AML-193 (cell line): ENCODE measurements at regions not wholly inside any gene's neighbourhood (a gene's known extent, or its start where the extent isn't known, plus 50 kb on each side); places are given as distances from the start of the nearest gene placed in this dataset.

ENCODE experiments used
- DNase-seq, 2 experiments: peaks; one replicate each; lab custom pipeline; 2025; lab: John Stamatoyannopoulos, UW

DNA sequence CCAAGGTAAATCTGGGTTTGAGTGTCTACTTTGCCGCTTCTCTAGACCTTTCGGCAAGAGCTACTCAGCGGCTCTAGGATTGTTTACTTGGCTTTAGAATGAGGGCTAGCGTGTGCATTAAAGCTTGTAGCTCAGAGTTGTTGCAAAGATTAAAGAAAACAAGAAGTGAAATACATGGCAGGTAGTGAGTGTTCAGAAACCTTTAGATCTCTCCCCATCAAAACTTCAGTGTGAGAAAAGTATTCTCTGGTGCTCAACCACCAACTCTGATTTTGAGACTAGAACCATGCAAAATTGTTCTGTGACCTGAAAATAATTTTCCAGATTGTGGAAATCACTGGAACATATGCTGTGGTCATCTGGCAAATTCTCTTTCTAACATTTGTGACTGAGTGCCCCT lies 512.0 kb downstream of the CMPK2 start:
- no peak for DNase-seq

DNA sequence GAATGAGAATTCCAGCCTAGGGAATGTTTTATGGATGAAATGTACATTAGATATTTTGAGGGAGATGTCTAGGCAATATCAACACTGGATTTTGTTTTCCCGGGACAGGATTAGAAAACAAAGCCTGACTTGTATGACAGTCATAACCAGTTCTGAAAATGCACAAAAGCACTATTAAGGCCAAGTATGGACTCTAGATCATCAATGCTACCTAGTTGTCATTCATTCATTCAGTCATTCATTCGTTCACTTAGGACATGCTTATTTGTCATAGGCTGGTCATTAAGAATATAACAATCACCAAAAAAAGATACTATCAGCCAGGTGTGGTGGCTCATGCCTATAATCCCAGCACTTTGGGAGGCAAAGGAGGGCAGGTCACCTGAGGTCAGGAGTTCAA lies 511.2 kb downstream of the CMPK2 start:
- DNase-seq, result no peak

DNA sequence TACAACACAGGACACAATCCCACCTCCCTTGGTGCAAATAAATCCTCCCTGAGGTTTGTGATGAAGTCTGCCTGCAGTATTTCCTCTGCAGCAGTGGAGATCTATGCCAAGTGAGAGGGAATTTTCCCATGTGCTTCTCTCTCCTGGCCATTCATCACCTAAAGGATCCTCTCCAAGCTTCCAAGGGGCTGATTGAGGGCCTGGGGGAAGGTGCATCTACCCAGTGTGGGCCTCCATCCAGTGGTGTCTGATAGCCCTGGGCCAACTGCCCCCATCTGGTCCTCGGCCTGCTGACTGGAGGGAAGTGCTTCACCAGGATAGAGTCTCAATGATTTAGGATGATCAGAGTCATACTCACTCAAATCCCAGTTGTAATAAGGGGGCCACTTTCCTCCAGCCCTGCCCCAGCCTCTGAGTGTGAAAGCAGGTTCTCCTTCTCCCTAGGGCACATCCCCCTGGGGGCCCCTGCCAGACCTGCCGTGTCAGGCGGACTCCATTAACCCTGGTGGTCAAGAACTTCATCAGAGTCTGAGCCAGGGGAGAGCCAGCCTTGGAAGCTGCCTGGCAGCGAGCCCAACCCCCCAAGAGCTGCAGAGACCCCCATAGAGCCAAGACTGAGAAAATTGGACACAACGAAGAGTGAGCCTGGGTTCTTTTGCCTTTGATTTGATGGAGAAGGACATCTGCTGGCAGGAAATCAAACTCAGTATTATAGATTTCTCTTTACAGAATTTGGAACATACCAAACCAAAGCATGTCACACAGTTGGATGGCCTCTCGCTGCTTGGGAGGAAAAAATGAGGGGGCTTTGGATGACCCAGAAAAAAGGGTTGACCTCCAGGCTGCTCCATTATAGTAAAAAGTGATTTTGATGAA lies 509.6 kb downstream of the CMPK2 start:
- no peak for DNase-seq

DNA sequence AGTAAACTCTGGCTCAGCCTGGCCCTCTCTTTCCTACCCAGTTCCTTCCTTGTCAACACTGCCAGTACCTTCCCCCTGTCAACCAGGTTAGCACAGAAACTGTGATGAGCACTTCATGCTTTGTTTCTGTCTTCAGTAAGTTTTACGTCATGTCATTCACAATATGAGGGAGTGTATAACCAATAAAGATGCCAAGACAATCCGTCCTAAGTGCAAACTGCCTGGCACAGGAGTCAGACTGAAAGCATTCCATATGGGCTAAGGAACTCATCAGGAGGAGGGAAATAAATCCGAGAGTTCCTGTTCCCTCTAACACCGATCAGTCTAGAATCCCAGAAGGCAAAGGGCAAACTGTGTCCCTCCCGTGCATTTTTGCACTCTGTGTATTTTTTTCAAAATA lies 507.2 kb downstream of the CMPK2 start:
- DNase-seq, result no peak

DNA sequence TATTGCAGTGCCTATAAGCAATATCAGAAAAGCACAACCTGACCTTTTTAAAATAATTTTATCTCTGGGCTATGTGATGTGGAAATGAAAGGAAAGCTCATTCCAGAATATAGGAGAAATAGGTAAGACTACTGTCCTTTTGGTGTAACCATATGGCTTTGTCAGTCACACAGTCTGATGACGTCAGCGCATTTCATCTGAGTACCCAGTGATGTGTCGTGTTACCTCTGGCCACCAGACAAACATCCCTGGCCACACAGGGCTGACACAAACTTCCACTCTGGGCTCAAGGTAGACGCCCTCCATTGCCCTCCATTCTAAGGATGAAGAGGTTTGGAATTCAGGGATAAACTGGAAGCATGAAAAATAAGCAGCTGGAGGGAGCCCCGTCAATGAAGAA lies 506.7 kb downstream of the CMPK2 start:
- DNase-seq, result no peak

DNA sequence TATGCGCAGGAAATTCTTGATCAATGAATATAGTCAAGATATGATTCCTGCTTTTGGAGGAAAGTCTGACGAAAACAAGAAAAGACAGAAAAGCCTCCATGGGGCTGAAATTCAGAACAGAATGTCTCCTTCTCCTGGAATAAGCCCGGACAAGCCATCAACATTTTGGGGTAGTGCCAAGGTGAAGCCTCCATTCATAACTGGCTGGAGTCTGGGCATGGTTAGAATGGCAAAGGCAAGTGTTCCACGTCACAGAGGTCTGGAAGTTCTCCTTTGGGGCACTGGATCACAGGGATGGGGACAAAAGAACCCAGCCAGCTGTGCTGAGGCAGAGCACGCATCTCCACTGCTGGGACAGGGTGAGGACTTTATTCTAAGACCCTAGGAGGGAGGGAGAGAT lies 505.7 kb downstream of the CMPK2 start:
- DNase-seq, result no peak

DNA sequence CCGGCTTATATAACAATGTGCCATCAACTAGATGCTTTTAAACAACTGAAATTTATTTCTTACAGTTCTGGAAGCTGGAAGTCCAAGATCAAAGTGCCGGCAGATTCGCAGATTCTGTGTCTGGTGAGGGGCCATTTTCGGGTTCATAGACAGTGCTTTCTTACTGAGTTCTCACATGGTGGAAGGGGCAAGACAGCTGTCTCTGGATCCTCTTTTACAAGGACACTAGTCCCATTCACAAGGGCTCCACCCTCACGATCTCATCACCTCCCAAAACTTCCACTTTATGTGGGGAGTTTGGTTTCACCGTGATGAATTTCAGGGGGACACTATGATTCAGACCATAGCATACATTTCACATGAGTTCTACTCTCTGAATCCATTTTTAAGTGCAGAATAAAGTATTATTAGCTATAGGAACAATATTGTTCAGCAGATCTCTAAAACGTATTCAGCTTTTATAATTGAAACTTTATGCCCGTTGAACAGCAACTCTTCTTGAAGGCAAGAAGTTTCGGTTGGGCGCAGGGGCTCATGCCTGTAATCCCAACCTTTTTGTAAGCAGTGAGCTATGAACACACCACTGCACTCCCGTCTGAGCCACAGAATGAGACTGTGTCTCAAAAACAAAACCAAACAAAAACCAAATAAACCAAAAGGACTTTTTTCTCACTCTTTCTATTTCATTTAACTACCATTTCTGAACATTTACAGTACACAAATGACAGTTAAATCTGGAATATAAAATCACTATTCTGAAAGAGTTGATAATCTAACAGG lies 502.8 kb downstream of the CMPK2 start:
- no peak for DNase-seq

DNA sequence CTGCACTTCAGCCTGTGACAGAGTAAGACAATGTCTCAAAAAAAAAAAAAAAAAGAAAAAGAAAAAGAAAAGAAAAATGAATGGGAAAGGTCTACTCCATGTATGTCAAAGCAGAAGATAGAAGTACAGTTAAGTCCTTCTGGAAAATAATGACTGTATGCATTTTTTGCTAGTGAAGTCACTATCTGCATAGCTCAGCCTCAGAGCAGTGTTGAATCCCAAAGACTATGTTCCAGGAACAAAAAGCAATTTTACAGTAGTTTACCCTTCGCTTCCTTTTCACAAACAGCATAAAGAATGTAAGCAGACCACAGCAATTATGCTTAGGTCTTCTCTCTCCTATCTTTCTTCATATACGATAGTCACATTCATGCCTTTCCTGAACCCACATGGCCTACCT lies 497.4 kb downstream of the CMPK2 start:
- DNase-seq, result no peak

DNA sequence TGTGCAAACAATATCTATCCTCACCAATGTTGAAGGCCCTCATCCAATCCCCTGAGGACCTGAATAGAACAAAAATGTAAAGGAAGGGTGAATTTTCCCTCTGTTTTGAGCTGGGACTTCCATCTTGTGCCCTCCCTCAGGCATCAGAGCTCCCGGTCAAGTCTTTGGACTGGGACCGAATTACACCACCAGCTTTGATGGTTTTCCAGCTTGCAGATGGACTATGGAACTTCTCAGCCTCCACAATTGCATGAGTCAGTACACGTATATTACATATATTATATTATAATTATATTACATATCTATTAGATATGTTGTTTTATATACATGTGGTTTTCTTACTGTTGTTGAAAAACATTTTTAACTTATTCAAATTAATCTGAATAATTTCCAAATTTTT lies 496.4 kb downstream of the CMPK2 start:
- DNase-seq, result no peak

DNA sequence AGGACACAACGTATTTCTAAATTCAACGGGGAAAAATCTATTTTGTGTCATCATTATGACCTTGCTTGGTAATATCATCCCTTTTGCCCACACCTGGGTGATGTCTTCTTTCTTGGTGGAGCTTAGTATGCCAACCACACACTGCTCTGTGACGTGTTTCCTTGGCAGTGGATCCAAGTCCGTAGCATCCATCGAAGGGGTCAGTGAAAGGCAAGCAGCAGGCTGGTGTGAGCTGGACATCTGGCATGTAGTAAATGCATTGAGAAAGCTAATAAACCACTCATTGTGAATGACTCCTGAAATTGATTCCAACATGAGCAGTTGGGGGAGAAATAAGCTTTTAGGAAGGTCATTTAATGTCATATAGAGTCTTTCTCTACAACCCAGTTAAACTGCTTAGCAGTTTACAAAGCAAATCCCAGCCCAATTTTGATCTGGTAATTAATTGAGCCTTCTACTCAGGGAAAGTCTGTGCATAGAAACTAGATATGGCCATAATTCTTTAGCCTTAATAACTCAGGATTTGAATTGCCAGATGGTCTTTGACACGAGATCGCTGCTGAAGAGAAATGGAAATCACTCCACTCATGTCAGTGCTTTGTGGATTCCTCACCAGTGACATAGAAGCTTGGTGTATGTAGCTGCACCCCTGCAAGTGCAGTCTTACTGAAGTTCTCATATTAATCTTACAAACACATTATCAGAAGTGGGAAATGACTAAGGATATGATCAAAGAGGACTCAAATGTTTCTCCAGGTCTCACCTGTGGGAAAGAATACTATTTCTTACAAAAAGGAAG lies 494.8 kb downstream of the CMPK2 start:
- no peak for DNase-seq

DNA sequence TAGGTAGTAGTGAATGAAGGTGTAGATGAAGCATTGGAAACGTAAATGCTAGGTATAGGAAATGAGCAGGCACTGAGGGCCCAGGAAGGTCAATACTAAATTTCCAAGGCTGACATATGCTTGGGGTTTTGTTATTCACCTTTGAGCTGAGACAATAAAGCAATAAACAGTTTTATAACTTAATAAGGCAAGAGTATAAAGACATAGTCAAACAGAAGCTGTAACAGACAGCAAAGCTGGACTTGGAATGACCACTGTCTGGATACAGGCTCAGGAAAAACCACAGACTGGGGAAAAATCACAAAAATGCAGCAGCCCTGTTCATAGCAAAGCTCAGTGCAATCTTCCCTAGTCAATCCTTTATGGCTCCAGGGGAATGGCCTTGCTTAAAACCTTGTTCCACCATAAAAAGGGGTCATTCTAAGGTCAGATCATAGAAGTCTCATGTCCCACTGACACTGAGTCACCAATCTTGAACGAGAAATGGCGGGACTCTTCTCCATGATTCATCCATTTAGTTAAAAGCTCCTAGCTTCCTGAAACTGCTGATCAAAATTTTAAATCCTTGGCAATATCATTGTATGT lies 493.3 kb downstream of the CMPK2 start:
- DNase-seq, result no peak

DNA sequence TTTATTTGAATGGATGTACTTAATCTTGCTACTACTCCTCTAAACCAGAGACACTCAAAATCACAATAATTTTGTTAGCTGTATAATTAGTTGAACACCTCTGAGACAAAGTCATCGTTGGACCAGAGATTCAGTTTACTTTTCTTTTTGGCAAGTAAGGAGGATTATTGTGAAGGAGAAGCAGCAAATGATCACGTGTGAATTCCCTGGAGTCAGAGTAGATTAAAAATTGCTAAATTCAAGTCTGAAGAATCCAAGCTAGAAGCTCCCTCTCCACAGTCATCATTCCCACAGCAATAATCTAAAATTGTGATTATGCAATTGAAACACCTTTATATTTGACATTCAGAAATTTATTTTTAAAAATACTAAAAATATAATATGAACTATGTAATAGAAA lies 484.4 kb downstream of the CMPK2 start:
- DNase-seq, result no peak

DNA sequence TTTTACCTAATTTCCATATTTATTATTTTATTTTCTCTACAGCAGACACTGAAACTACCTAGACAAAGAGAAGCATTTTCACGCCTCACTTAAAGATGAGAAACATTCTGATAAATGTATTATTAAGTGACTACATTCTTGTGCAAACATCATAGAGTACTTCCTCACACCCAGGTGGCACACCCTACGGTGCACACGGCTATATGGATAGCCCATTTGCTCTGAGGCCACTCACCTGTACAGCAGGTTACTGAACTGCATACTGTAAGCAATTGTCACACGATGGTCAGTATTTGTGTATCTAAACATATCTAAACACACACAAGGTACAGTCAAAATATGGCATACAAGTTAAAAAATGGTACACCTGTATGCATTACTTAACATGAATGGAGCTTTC lies 481.4 kb downstream of the CMPK2 start:
- DNase-seq, result no peak

DNA sequence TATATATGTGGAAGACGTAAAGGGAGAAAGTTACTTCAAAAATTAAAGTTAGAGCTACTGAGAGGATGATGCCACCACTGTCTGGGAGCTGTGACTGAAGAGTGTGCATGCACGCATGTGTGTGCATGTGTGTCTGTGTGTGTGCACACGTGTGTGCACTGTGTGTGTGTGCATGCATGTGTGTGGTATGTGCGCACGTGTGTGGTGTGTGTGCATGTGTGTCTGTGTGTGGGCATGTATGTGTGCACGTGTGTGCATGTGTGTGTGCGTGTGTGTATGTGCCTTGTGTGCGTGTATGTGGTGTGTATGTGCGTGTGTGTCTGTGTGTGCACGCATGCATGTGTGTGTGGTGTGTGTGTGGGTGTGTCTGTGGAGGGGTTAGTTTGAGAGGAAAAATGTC lies 473.4 kb downstream of the CMPK2 start:
- no peak for DNase-seq

DNA sequence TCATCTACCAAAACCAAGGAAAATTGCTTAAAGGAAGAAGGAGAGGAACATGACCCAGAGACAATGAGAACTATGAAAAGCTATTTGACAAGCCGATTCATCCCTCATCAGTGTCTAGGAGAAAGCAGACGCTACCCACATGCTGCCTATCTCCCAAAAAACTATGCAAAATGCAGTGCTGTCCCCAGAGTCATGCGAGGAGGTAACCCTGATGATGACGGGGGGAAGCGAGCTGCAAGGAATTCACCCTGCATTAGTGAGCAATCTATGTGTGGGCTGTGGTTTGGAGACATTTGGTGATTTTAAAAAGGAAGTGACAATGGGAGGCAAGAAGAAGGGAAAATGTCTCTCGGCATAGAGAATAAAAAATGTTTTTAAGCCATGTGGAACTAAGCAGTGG lies 472.7 kb downstream of the CMPK2 start:
- no peak for DNase-seq

DNA sequence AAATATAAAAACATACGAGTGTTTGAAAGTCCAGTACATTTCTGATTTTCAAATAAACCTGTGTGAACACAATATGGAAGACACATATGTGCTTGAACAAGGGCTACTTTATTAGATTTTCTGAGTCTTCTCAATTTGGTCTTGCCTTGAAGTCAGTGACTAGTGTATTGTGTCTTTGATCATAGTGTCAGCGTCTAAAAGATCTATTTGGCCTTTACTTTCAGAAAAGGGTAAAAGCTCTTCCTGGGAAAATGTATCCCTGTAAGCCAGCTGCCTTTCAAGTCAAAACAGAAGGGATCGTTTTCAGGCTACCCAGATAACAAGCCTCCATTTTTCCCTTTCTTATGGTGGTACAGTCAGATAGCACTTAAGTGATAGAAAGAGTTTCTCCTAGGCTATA lies 471.9 kb downstream of the CMPK2 start:
- no peak for DNase-seq

DNA sequence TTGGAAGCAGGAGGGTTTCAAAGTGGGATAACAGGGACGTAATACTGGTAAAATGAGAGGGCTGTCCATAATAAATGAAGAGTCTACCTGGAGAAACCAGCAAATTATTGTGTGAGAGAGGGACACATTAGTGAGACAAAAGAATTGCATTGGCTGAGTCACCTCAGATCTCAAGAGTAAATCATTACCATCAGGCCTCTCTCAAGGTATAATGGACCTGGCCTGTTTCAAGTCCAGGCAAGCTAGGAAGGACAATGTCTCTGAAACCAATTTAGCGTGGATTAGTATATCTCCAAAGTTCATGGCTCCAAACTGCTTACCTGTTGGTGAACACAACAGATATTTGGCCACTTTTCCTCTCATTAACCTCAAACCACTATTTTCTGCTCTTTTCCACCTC lies 471.4 kb downstream of the CMPK2 start:
- no peak for DNase-seq

DNA sequence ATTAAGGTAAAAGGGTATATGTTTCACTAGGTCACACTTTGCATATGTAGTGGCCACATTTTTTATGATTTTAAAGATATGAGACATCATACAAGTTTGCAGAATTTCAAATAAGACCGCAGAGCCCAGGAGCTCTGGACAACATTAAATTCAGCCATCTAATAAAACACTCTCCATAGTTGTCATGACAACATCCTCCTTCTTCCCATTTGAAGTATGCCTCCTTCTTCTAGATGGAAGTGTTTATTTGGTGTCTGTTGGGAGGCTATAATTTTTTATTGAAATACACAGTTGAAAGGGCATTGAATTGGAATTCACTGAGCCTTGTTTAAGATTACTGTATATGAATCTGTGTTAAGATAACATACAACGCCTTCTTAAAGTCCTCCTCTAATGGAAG lies 467.3 kb downstream of the CMPK2 start:
- no peak for DNase-seq

DNA sequence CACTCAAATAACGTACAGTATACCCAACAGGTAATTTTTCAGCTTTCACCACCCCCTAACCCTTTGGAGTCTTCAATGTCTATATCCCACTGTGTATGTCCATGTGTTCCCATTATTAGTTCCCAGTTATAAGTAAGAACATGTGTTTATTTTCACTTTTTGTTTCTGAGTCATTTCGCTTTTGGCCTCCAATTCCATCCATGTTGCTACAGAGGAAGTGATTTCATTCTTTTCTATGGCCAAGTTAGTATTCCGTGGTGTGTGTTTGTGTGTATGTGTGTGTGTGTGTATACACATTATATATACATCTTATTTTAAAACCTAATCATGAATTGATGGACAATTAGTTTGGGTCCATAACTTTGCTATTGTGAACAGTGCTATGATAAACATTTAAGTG lies 464.4 kb downstream of the CMPK2 start:
- DNase-seq, result no peak

DNA sequence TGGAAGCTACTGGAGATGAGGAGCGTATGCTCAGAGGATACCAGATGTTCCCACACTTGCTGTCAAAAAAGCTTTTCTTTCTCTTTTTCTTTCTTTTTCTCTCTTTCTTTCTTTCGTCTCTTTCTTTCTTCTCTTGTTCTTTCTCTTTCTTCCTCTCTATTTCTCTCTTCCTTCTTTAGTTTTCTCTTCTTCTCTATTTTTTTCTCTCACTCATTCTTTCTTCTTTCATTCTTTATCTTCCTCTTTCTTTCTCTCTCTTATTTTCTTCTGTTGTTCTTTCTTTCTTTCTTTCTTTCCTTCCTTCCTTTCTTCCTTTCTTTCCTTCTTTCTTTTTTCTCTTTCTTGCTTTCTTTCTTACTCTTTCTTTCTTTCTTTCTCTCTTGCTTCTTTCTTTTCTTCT lies 457.6 kb downstream of the CMPK2 start:
- no peak for DNase-seq

DNA sequence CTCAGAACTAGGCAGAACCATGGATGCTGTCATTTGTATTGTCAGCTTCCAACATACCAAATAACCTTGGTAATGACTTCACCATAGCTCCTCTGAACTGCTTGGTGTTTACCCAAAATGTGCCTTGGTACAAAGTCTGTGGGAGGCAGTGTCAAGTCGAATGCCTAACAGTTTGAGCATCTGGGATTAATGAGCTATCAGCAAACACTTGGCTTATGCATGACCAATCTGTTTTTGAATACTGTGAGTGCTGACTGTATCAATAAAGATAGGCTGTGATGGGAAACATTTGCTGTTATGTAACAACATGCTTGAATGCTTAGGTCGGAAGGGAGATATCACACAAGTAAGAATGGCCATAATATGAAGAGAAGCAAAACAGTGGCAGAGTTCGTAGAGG lies 455.4 kb downstream of the CMPK2 start:
- DNase-seq, result no peak

DNA sequence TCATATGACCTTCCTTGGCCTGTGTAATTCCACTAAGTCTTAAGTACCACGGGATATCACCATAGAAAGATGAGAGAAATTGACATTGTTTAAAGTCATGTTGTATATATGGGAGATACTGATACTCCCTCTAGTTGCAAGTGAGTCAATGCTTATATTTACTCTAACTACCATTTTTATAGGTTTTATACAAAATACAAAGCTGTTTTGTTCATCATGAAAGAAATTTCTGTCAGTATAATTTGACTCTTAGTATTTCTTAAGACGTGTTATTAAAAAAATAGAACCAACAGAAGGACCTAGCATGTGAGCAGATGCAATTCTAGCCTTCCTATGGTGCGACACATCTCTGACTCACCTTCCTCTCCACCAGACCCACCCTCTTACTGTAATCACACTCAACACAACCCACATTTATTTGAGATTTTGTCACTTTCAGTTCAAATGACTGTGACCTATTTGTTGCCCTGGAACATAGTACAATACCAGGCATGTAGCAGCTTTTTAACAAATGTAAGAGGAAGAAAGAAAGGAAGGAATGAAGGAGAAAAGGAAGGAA lies 453.1 kb downstream of the CMPK2 start:
- no peak for DNase-seq
